ENCODE measurements at regions not wholly inside any gene's neighbourhood (a gene's known extent, or its start where the extent isn't known, plus 50 kb on each side); places are given as distances from the start of the nearest gene placed in this dataset.

- TF ChIP-seq POLR2A (IDR thresholded peaks at IDR 0.05; ENCODE audit: insufficient read depth in 1 of 2, low read depth in 2 of 2, low read length in 2 of 2) (no peak), TAF1 (CRISPR knock-in tag; IDR thresholded peaks at IDR 0.05) (no peak), SMAD3 (CRISPR knock-in tag; IDR thresholded peaks at IDR 0.05) (no peak), ZBTB49 (CRISPR knock-in tag; IDR thresholded peaks at IDR 0.05; ENCODE audit: borderline replicate concordance) (no peak), JUNB (CRISPR knock-in tag; IDR thresholded peaks at IDR 0.05; ENCODE audit: borderline replicate concordance) (no peak), REST (IDR thresholded peaks at IDR 0.05; ENCODE audit: borderline replicate concordance in 1 of 2, low read depth in 1 of 2, low read length in 2 of 2) (no peak), POLR2AphosphoS5 (IDR thresholded peaks at IDR 0.05; ENCODE audit: low read depth, low read length) (no peak), ATF6 (CRISPR knock-in tag; conservative IDR thresholded peaks at IDR 0.05) (no peak), ZBTB20 (CRISPR knock-in tag; IDR thresholded peaks at IDR 0.05; ENCODE audit: borderline replicate concordance, low read depth) (no peak)
Measured at GRCh38 chr5:8340261-8340660, 471.3 kb downstream of the MTRR start.
